NCI-H187 treated with DMSO at 0.1 percent for 48 hours (cell line): ENCODE measurements at regions not wholly inside any gene's neighbourhood (a gene's known extent, or its start where the extent isn't known, plus 50 kb on each side); places are given as distances from the start of the nearest gene placed in this dataset.

ENCODE experiments used
- DNase-seq: peaks from one replicate; lab custom pipeline; 2025; lab: John Stamatoyannopoulos, UW

DNA sequence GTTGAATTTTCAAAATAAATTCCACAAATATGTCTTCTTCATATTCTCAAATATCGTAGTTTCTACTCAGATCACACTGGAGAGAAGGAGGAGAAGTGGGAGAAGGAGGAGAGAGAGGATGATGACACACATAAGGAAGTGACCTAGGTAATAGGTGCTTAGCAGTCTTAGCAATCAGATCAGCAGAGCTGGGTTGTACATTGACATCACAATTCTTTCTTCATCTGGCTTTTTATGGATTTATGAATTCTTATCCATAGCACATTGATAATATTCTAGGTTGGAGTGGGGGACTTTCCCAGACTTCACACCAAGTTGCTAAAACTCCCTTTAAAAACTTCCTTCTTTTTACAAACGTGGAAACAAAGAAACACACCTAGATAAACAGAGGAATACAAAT lies 86.9 kb downstream of the FGF9 start:
- DNase-seq = no peak

DNA sequence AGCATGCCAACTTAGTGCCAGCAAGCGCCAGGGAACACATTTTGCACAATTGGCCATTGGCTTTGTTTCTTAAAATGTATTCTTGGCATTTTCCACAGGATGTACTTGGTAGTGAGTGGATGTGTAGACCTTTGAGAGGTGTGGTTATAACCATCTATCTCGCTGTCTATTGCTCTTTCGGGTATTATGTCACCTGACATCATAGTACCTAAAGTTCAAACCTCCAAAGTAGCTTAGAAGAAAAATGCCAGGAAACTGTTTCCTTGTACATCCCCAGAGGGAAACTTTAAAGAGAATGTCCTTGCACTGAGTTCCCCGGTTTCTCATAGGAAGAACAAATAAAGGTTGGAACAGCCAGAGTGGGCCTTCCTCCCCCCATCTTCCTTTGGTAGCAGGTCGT lies 87.6 kb downstream of the FGF9 start:
- DNase-seq = no peak

DNA sequence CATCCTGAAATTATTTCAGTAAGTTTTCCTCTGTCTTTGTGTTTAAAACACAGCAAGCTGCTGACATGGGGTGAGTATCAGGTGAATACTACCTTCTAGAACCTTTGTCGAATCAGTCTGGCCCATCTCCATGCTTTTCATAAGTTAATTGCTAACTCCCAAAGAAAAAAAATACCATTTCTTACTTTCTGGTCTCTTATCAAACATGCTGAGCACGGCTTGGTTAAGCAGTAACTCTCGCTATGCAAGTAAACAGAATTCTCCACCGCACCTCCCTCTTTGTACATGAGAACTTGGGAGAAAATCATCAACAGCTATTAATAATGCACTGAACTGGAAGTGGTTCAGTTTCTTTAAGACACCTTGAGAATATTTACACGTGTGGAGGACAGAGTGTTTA lies 88.6 kb downstream of the FGF9 start:
- DNase-seq = no peak

DNA sequence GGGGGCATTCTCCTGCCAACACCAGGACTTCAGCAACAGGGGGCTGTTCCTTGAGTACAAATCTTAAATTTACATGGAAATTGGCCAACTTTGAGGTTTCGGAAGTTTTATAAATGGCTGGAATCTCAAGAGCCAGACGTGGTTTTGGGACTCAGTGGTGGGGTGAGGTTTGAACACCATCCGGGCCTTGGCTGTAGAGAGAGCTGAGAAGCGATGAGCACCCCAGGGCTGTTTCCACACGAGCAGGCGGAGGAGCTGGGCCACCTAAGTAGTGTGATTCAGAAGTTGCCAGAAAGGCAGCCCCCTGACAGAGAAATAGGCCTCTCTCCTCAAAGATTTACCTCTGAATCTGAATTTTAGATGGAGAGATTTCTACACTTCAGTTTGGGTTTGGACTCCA lies 89.0 kb downstream of the FGF9 start:
- no peak for DNase-seq

DNA sequence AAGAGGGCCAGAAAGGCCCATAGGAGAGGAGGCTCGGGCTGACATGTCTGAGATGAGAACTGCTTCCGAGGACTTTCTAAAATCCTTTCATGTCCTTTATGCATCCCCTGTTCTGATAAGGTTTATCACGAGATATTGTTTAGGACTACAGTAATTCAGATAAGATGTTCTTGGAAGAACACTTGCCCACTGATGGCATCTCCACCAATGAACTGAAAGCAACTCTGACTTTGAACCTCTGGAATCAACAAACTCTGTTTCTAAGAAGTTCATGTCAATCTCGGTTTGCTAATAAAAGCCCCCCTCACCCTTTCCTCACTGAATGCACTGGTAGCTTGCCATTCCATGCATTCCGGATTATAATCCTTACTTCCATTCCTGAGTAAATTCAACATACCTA lies 90.9 kb downstream of the FGF9 start:
- no peak for DNase-seq

DNA sequence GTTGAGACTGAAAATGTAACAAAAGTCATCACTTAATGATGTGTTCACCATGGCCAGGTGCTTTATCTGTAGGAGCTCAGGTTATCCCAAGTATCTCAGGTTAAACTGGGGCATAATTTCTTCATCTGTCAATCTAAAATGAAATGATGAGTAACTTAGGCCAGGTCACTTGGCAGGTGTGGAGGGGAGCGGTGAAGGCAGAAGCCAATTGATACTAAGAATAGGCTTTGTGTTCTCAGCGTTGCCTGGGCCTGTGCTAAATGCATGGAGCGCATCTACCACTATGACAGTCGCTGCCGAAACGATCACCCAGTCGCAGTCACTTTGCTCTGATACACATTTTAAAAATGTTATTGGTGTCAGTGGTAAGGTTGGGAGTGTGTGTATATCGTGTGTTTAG lies 91.6 kb downstream of the FGF9 start:
- DNase-seq = no peak

DNA sequence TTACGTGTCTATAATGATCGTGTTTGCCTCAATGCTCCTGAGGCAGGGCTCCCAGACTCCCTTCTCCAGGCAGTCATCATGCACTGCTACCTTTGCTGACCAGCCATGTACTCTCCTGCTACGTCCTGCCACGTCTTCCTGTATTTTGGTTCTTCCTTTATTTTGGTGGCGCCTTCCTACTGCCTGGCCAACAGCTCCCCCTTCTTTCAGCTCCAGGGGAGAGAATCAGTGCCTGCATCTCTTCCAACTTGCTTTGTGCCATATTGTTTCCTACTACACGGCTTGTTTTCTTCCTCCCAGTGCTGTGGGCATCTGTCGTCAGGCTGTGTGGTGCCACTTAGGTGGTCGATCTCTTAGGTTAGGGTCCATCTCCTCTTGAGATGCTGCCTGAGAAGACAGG lies 96.2 kb downstream of the FGF9 start:
- no peak for DNase-seq

DNA sequence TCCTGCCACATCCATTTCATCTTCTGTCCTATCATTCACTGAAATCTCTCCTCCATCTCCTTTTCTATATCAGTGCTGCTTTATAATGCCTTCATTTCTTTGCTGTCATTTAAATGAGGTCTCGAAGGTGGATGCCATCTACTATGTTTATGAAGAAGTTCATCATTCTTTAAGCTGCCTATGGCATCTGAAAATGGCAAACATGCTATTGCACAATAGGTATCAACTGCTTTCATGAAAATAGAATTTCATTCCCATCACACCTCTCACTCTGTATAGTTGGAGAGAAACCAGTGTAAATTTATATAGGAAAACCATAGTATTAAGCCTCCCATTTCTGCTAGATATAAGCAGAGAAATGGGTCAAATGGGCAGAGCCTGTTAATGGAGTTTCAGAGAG lies 100.2 kb downstream of the FGF9 start:
- DNase-seq = no peak

DNA sequence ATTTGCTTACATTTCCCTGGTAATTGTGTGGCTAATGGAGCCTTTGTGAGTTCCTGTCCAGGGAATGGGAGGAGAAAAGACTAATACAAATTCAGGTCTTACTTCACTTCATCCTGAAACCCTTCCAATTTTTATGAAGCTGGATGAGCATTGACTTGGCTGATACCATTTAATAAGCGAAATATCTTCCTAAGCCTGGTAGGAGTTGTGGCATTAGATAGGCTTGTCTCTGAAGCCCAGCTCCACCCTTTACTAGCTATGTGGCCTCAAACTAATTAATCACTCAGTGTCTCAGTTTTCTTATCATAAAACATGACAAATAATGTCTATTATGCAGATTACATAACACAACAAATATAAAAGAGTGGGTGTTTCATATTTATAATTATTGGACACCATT lies 106.3 kb downstream of the FGF9 start:
- DNase-seq = no peak

DNA sequence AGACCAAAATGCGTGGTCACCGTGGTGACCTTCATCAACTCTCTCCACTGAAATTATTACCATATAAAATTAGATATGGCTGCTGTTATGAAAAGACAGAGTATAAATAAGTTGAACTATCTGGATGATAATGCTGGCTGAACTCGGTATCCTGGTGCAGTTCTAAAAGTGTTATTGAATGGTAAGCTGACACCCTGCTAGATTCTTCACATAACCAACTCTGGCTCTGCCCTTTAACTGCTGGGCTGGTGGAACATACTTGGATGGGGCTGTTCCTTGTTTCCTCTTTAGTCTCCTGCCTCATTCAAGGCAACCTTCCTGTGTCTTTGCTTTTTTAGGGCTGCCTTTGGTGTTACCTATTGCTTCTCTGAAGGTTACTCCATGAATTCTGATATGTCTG lies 106.9 kb downstream of the FGF9 start:
- DNase-seq = no peak

DNA sequence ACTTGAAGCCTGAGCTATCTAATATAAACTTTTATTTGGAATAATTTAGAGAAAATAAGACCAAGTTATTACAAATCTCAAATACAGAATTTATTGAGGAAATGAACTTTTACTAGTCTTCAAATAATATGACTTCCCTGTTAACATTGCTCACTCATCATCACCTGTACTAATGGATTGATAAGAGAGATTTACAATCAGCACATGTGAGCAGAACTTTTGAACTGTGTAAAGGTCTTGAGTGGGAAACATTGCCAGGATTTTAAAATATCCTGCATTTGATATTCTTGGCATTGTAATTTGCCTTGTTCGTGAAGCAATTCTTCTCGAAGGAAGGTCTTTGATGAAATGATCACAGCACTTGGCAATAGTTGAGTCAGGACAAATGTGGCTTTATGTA lies 111.9 kb downstream of the FGF9 start:
- DNase-seq = no peak

DNA sequence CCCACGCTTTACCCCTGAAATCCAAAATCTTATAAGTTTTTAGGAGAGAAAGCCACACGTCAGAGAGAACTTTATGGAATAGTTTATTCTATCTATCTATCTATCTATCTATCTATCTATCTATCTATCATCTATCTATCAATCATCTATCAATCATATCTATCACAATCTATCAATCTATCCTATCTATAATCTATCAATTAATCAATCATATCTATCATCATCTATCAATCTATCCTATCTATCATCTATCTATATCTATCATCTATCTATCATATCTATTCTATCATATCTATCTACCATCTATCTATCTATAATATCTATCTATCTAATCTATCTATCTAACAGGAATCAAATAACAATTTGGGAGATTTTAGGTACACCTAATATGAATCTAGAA lies 115.1 kb downstream of the FGF9 start:
- DNase-seq = no peak

DNA sequence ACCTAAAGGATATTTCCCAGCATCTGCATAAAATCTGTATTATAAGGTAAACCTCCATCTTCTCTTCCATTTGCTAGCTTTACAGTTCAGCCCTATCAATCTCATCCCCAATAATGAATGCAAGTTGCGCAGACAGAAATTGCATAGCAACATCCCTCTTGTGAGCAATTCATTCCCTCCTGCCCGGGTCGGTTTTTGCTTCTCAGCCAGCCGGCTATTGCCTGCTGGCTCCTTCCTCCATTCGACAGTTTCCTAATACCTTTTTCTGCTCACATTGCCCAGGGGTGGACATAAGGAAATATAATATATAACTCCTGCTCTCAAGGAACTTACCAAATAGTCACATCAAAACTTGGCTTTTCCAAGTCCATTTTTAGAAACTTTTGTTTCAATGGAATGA lies 125.2 kb downstream of the FGF9 start:
- DNase-seq = no peak

DNA sequence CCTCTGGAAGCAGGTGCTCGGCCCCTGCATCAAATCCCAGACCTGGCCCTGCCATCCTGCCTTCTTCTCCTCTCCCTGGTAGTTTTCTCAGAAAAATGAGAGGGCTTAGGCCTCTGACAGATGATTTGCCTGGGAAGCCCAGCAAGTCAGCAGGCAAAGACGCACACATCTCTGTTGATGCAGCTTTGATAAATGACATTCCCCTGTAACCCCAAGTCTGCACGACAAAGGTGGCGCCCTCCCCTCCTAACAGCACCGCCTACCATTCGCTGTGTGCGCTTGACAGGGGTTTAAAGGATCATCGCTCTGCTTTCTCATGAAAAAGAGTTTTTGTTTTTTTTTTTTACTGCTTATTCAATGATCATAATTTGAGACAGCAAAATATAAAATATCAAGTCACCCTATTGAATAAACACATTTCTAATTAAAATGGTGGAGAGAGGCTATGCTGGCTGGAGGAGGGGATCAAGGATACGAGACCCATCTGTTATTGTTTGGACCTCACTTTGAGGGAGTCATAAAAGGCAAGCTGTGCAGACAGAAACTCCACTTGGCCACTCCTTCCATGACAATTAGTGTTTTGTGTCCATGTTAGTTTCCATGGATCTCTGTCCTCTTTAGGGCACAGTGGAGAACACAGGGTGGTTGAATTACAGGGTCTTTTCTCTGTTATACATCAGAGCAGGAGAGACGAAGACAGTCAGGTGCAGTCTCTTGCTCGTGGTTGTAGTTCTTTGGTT lies 126.1 kb downstream of the FGF9 start:
- DNase-seq = no peak

DNA sequence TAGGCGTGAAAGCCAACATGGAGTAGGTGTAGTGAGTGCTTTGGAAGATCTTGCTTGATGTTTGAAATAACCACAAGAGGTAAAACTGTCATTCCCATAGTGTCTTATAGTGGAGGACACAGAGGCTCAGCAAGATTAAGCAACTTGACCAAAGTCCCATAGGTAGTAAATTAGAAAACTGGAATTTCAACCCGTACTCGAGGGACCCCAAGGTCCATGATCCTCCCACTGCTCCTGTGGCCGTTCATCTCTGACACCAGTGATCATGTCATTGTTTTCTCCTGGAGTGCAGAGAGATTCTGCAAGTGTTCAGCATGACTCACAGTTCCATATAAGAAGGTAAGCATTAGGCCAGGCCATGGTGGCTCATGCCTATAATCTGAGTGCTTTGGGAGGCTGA lies 126.9 kb downstream of the FGF9 start:
- no peak for DNase-seq

DNA sequence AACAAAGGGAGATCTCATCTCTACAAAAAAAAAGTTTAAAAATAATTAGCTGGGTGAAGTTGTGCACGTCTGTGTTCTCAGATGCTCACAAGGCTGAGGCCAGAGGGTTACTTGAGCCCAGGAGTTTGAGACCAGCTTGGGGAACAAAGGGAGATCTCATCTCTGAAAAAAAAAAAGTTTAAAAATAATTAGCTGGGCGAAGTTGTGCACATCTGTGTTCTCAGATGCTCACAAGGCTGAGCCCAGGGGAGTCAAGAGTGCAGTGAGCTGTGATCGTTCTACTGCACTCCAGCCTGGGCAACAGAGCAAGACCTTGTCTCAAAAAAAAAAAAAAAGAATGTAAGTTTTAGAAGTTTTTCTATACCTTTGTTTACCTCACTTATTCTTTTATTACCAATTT lies 127.3 kb downstream of the FGF9 start:
- no peak for DNase-seq

DNA sequence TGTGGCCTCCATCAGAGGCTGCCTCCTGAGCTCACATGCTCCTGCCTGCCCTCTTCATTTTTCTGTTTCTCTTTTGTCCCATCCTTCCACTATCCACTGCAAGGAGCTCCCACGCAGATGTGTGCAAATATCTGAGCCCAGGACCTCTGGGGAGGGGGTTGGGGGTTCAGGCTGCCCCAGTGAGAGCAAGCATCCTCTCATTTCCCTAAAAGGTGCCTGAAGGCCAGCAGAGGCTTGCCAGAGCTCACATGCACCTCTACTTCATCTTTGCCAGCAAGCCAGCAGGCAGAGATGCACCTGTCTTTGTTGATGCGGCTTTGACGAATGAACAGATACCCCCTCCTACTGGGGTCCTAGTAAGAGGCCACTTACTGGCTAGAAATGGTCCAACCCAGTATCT lies 128.8 kb downstream of the FGF9 start:
- DNase-seq = no peak

DNA sequence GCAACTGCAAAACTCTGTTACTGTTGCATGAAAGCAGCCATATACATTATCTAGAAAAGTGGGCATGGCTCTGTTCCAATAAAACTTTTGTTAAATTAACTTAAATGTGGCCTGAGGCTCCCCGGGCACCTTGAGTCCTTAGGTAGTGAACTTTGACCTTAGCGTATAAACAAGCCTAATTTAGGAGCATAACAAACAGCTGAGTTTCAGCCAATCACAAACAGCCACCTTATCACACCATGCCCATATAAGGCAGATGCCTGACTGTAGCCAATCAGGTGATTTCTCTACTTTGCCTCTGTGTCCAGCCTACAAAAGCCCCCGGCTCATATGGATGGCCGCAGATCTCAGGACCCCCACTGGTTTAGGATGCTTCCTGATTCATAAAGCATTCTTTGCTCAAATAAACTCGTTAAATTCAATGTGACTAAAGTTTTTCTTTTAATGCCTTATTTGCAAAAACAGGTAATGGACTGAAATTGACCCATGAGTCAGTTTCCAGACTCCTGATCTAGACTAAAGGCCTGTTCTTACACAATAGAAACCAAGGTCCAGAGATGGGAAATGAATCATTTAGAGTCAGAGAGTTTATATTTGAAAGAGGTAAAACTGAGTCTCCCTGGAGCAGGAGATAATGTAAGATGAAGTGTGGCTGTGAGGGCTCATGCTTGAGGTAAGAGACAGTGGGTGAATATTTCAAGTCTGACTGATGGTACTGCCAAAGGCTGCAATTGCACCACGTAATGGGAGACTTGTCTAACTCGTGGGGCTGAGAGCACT lies 130.2 kb downstream of the FGF9 start:
- DNase-seq = no peak

DNA sequence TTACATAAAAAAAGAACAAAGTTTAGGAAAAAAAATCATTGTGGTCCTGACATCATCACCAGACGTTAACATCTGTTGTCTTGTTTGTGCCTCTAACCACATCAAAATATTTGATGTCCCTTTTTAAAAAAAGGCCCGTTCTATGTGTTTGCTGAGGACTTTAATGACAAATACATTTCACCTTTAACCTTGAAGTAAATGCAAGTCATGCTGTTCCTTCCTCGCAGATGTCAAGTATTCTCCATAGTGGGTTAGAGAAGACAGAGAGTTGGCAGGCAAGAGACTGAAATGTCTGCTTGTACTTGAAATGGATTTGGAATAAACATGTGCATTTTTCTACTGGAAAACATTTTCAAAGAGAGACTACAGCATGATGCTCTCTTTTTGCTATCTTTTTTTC lies 134.9 kb downstream of the FGF9 start:
- no peak for DNase-seq

DNA sequence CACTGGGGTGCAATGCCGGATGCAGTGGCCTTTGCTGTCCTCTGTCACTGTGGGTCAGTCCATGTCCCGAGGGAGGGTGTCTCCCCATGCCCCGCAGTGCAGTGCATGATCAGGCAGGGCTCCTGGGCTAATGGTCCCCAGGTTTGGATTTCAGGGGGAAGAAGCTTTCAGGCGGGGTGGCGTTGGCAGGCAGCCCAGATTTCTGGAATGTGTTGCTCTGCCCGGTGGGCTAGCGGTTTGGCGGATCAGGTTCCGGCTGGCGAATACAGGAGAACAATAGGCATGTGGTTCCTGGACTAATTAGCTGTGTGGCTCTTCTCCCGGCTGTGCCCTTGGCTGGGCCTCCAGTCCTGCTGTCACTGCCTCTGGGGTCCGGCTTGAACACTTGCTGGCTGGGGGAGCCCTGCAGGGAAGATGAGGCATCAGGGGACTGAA lies 141.3 kb downstream of the FGF9 start:
- DNase-seq = no peak

DNA sequence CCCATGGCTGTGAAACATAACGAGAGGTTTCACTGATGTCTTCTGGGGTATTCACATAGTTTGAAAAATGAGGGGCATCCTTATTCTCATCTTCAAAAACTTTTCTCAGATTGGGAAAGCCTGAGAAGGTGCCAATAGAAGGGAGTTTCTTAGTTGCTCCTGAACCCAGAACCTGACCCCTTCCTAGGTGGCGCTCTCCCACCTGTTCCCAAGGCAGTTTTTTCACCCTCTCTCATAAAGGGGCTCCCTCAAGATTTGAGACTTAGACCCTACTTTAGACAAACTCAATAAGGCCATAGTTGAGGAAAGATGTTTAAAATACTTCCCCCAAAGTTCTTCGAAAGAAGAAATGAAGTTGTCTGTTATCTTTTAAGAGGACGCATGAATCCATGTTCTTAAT lies 142.2 kb downstream of the FGF9 start:
- DNase-seq = no peak

DNA sequence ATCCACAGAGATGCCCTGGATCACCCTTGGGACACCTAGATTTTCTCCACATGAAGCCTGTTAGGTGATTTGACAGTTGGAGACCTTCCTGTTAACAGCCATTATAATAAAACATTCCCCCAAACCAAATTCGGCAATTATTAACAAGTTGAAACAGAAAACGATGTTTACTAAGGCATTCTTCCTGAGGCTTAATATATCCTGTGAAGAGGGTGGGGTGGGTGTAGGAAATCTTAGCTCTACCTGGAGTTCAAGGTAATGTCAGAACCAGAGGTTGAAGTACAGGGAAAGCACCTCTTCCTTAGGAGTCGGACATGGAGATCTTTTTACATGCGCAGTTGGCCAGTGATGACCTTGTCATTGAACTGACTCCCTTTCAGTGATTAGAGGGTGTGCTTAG lies 143.0 kb downstream of the FGF9 start:
- DNase-seq = no peak

DNA sequence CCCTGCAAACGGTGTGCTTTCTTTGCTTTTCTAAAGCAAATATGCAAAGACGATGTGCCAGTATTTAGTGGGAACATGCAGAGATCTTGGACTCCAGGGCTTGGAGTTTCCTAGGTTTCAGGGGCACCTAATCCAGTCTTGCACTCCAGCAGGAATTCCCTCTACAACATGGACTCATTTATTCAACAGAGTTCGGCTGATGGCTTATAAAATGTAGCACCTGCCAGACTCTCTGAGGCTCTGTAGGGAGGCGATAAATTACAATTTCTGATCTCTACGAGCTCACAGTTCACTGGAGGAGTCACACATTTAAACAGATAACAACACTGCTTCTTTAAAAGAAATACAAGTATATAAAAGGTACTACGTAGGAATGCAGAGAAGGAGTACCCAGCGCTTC lies 143.7 kb downstream of the FGF9 start:
- no peak for DNase-seq

DNA sequence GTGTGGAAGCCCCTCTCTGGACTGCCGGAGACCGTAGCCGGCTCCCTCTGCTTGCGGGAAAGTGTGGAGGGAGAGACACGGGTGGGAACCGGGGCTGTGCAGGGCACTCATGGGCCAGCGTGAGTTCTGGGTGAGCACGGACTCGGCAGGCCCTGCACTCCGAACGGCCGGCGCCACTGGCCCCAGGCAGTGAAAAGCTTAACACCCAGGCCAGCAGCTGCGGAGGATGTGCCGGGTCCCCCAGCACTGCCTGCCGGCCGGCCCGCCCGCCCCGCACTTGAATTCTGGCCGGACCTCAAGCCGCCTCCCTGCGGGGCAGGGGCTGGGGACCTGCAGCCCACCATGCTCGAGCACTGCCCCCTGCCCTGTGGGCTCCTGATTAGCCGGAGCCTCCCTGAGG lies 147.0 kb downstream of the FGF9 start:
- DNase-seq = no peak
